SK-N-SH (cell line): ENCODE measurements at regions not wholly inside any gene's neighbourhood (a gene's known extent, or its start where the extent isn't known, plus 50 kb on each side); places are given as distances from the start of the nearest gene placed in this dataset.

ENCODE experiments used
- CTCF ChIA-PET: fragments of 300-600, 350-600 bp; formaldehyde crosslinking; extraction: SDS; loops from one replicate; lab custom pipeline; 2021; lab: Yijun Ruan, JAX
- POLR2A ChIA-PET: fragments of 350-600 bp; sonication (Branson Sonifier 250); formaldehyde crosslinking; extraction: SDS; loops from one replicate; lab custom pipeline; 2020; ENCODE audit warnings: antibody characterized with exemption, inconsistent platforms; lab: Yijun Ruan, JAX
- DNase-seq: peaks from one replicate; pipeline ENCODE4 v3.0.0; 2012
- H2AFZ ChIP-seq: fragments of 200-600 bp; sonication (generic); 2 replicates; pipeline ENCODE4 v1.8.1; 2016; ENCODE audit warnings: antibody characterized with exemption, mild to moderate bottlenecking, low read depth
- H3F3A ChIP-seq: fragments of 200-600 bp; sonication (generic); replicated peaks from 2 replicates; pipeline ENCODE3; 2016; ENCODE audit warnings: antibody characterized with exemption, mild to moderate bottlenecking; ENCODE audit not compliant: insufficient read depth
- H3K27ac ChIP-seq, 2 experiments: fragments of 200-500 bp in 1 of 2; fragments of 200-600 bp in 1 of 2; sonication (Bioruptor generic) in 1 of 2; sonication (generic), shearing (Covaris generic) in 1 of 2; 2 replicates each; pipeline versions ENCODE4 v1.5.1 to v1.6.1; 2014 to 2016; ENCODE audit warnings: low read depth in 2 of 2, inconsistent platforms in 1 of 2, low read length in 1 of 2, mild to moderate bottlenecking in 1 of 2, mixed read lengths in 1 of 2
- H3K27me3 ChIP-seq: fragments of 200-600 bp; sonication (generic), shearing (Covaris generic); 2 replicates; pipeline ENCODE4 v1.6.1; 2016; ENCODE audit warnings: mixed run types; ENCODE audit not compliant: insufficient read depth
- H3K36me3 ChIP-seq, 2 experiments: fragments of 200-500 bp in 1 of 2; fragments of 200-600 bp in 1 of 2; sonication (Bioruptor generic) in 1 of 2; sonication (generic) in 1 of 2; replicated peaks in 1 of 2; 2 replicates each; pipeline versions ENCODE3 to v1.5.1; 2014 to 2016; ENCODE audit warnings: low read length in 1 of 2, mild to moderate bottlenecking in 1 of 2; ENCODE audit not compliant: insufficient read depth in 2 of 2, control insufficient read depth in 1 of 2
- H3K4me1 ChIP-seq, 2 experiments: fragments of 200-500 bp in 1 of 2; fragments of 200-600 bp in 1 of 2; sonication (Bioruptor generic) in 1 of 2; sonication (generic), shearing (Covaris generic) in 1 of 2; 2 replicates each; pipeline versions ENCODE4 v1.5.1 to v1.6.1; 2014 to 2016; ENCODE audit warnings: low read depth in 1 of 2, low read length in 1 of 2, mixed run types in 1 of 2; ENCODE audit not compliant: insufficient read depth in 2 of 2, control insufficient read depth in 1 of 2
- H3K4me2 ChIP-seq: fragments of 200-600 bp; sonication (generic), shearing (Covaris generic); 2 replicates; pipeline ENCODE4 v1.6.1; 2017; ENCODE audit warnings: mixed run types
- H3K4me3 ChIP-seq, 2 experiments: fragments of 200-500 bp in 1 of 2; fragments of 200-600 bp in 1 of 2; sonication (Bioruptor generic) in 1 of 2; sonication (generic), shearing (Covaris generic) in 1 of 2; 2 replicates each; pipeline versions ENCODE4 v1.5.1 to v1.8.1; 2014 to 2016; ENCODE audit warnings: low read depth in 2 of 2, inconsistent platforms in 1 of 2, low read length in 1 of 2, mild to moderate bottlenecking in 1 of 2, mixed read lengths in 1 of 2, moderate library complexity in 1 of 2
- H3K79me2 ChIP-seq: fragments of 200-600 bp; sonication (generic); 2 replicates; pipeline ENCODE4 v1.8.1; 2017; ENCODE audit warnings: mild to moderate bottlenecking; ENCODE audit not compliant: insufficient read depth
- H3K9ac ChIP-seq: fragments of 200-600 bp; sonication (generic); 2 replicates; pipeline ENCODE4 v1.6.1; 2017; ENCODE audit warnings: mixed run types
- H3K9me2 ChIP-seq: fragments of 200-600 bp; sonication (generic); 2 replicates; pipeline ENCODE4 v1.6.1; 2017; ENCODE audit warnings: mixed run types
- H3K9me3 ChIP-seq: fragments of 200-600 bp; sonication (generic); 2 replicates; pipeline ENCODE4 v1.6.1; 2017; ENCODE audit warnings: mixed run types, mild to moderate bottlenecking, moderate library complexity
- H4K20me1 ChIP-seq: fragments of 200-600 bp; sonication (generic); 2 replicates; pipeline ENCODE4 v1.6.1; 2017; ENCODE audit warnings: mild to moderate bottlenecking, mixed run types; ENCODE audit not compliant: insufficient read depth
- CHD2 ChIP-seq: fragments of 150-350 bp; IDR thresholded peaks from 2 replicates; pipeline ENCODE4 v1.6.1; 2018; ENCODE audit warnings: low read length; ENCODE audit not compliant: partially characterized antibody
- EP300 ChIP-seq, 2 experiments: IDR thresholded peaks; 2 replicates each; pipeline versions ENCODE4 v1.4.0 to v1.6.1; 2012; ENCODE audit warnings: borderline replicate concordance in 1 of 2, low read depth in 1 of 2, low read length in 1 of 2
- EZH2phosphoT487 ChIP-seq: fragments of 200-600 bp; sonication (generic); IDR thresholded peaks from 2 replicates; pipeline ENCODE4 v1.6.1; 2017; ENCODE audit warnings: low read depth, mixed run types, mild to moderate bottlenecking, antibody characterized with exemption, moderate library complexity, borderline replicate concordance
- FOSL2 ChIP-seq: IDR thresholded peaks from 2 replicates; pipeline ENCODE4 v1.4.0; 2012; ENCODE audit warnings: low read depth, mild to moderate bottlenecking, moderate library complexity, borderline replicate concordance
- FOXJ3 ChIP-seq: sonication (generic); formaldehyde crosslinking; IDR thresholded peaks from 2 replicates; pipeline ENCODE4 v1.5.1; 2020; ENCODE audit warnings: mild to moderate bottlenecking, missing genetic modification reagents
- FOXM1 ChIP-seq: IDR thresholded peaks from 2 replicates; pipeline ENCODE4 v1.4.0; 2012; ENCODE audit warnings: low read depth, mild to moderate bottlenecking
- GABPA ChIP-seq: IDR thresholded peaks from 2 replicates; pipeline ENCODE4 v1.4.0; 2012; ENCODE audit warnings: low read depth, mild to moderate bottlenecking
- MEF2A ChIP-seq: IDR thresholded peaks from 2 replicates; pipeline ENCODE4 v1.4.0; 2012; ENCODE audit warnings: low read depth, borderline replicate concordance
- NRF1 ChIP-seq: IDR thresholded peaks from 2 replicates; pipeline ENCODE4 v1.6.1; 2012; ENCODE audit warnings: low read depth, mild to moderate bottlenecking, low read length
- POLR2AphosphoS5 ChIP-seq: IDR thresholded peaks from 2 replicates; pipeline ENCODE4 v1.6.1; 2012; ENCODE audit warnings: low read depth, low read length
- RCOR1 ChIP-seq: fragments of 150-350 bp; IDR thresholded peaks from 2 replicates; pipeline ENCODE4 v1.6.1; 2017; ENCODE audit warnings: antibody characterized with exemption, low read length
- RFX5 ChIP-seq: IDR thresholded peaks from 2 replicates; pipeline ENCODE4 v1.6.1; 2012; ENCODE audit warnings: mild to moderate bottlenecking, improper control_type of control experiment, low read length
- SIN3A ChIP-seq: IDR thresholded peaks from 2 replicates; pipeline ENCODE4 v1.6.1; 2012; ENCODE audit warnings: low read depth, mild to moderate bottlenecking, low read length, moderate library complexity, borderline replicate concordance
- TAF1 ChIP-seq: IDR thresholded peaks from 2 replicates; pipeline ENCODE4 v1.6.1; 2012; ENCODE audit warnings: low read depth, mild to moderate bottlenecking, low read length, moderate library complexity, borderline replicate concordance
- TCF12 ChIP-seq: IDR thresholded peaks from 2 replicates; pipeline ENCODE4 v1.4.0; 2012
- TEAD4 ChIP-seq: IDR thresholded peaks from 2 replicates; pipeline ENCODE4 v1.4.0; 2012; ENCODE audit warnings: mild to moderate bottlenecking, borderline replicate concordance; ENCODE audit not compliant: insufficient read depth
- WGBS: methylation state at CpG from one replicate; pipeline ENCODE4 v1.1.6; 2017; ENCODE audit warnings: low lambda C conversion rate; 5-methylcytosine and 5-hydroxymethylcytosine counted together
- TF ChIP-seq, protein P1 (sequence below): fragments of 200-600 bp; sonication (generic); IDR thresholded peaks from 2 replicates; pipeline ENCODE4 v1.6.1; 2017; ENCODE audit warnings: antibody characterized with exemption, mild to moderate bottlenecking, moderate library complexity
- TF ChIP-seq, protein P2 (sequence below): IDR thresholded peaks from 2 replicates; pipeline ENCODE4 v1.6.1; 2012; ENCODE audit warnings: mild to moderate bottlenecking, low read depth, low read length, moderate library complexity
- TF ChIP-seq, protein P3 (sequence below): IDR thresholded peaks from 2 replicates; pipeline ENCODE4 v1.4.0; 2012; ENCODE audit warnings: low read depth, borderline replicate concordance

DNA sequence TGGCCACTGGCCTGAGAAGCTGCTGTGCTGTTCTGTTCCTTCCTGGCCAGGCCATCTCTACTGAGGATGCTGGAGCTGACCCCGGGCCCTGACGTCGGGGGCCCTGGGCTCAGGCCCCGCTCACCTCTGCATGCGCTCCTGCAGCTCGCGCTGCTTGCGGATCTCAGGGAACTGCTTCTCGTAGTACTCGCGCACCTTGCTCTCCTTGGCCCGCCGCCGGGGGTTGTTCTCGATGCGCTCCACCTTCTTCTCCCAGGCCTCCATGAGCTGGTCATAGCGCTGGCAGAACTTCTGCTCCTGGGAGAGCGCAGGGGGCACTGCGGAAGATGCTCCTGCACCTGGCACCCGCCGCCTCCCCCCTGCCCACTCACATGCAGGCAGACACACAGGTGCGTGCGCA lies 135.6 kb downstream of the RFLNA start:
- Histone ChIP-seq H3K4me1 (peaks cover 11 to 86% of the 10 kb centered on the region in 2 experiments; a peak in 2 of 4 replicates), H3K9ac (no peak overlapping the region), H3K36me3 (peaks cover 13 to 36% of the 10 kb centered on the region in 2 experiments), H3K9me2 (no peaks in the 10 kb centered on the region), H3F3A (no peaks in the 10 kb centered on the region), H4K20me1 (no peaks in the 10 kb centered on the region), H3K4me2 (no peak overlapping the region), H2AFZ (no peak overlapping the region), H3K27ac (peak overlapping the region in 1 of 2 experiments; percentile 95; a peak in 2 of 4 replicates), H3K4me3 (no peak overlapping the region), H3K27me3 (no peaks in the 10 kb centered on the region), H3K9me3 (no peaks in the 10 kb centered on the region)
- ChIA-PET CTCF (no interaction called here), POLR2A (no interaction called here)
- WGBS, result 97% methylated on average over 6 of the region's 23 CpGs
- TF ChIP-seq TCF12 (no peak), NRF1 (no peak), GABPA (no peak), MEF2A (no peak), FOXM1 (no peak)
- TF ChIP-seq, all 33 proteins: peak for 0
- H3K79me2 ChIP-seq, result peaks cover 6% of the 10 kb centered on the region; the same call in 1 of the 2 replicates
- DNase-seq, result no peak

DNA sequence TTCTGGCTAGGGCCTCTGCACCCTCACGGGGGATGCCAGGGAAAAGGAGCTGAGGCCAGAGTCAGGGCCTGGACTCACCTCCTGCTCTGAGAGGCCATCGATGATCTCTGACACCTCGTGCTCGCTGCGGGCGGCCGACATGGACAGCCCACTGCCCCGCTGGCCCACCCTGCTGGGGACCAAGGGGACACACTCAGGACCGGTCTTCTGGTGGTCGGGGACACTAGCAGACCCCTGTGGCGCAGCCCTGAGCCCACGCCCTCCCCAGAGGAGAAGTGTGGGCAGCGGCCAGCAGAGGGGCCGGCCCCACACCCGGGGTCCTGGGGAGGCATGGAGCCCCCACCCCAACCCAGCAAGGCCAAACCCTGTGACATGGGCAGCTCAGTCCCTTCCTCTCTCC lies 134.6 kb downstream of the RFLNA start:
- POLR2A ChIA-PET, result interaction anchor here (0.9 to 1.3 kb wide), 3 partner anchors 37 to 89 kb away, joined by 3 to 4 read pairs (median 3); no protein-coding TSS in a partner anchor
- peaks cover 16 to 41% of the 10 kb centered on the region in 2 experiments for H3K36me3 ChIP-seq
- CTCF ChIA-PET, result interaction anchor here (1.3 to 3.0 kb wide), 4 partner anchors 28 to 79 kb away, joined by 4 to 20 read pairs (median 6); no protein-coding TSS in a partner anchor

More for the DNA sequence above, 134.6 kb downstream of the RFLNA start:
- H3K9me2 ChIP-seq, result no peaks in the 10 kb centered on the region
- no peak for DNase-seq
- H4K20me1 ChIP-seq, result no peaks in the 10 kb centered on the region
- peak overlapping the region in 1 of 2 experiments; percentile 95; a peak in 3 of 4 replicates for H3K27ac ChIP-seq
- no peak overlapping the region for H3K4me2 ChIP-seq
- peaks cover 11 to 83% of the 10 kb centered on the region in 2 experiments; a peak in 2 of 4 replicates for H3K4me1 ChIP-seq
- no peak overlapping the region for H3K9ac ChIP-seq
- H3K79me2 ChIP-seq, result peaks cover 10% of the 10 kb centered on the region; the same call in 1 of the 2 replicates
- WGBS, result 96% methylated on average over 13 of the region's 15 CpGs
- no peaks in the 10 kb centered on the region for H3K27me3 ChIP-seq
- no peak overlapping the region for H2AFZ ChIP-seq
- TF ChIP-seq TAF1 (no peak), FOSL2 (no peak), RCOR1 (no peak), CHD2 (no peak), TEAD4 (no peak), TCF12 (no peak), RFX5 (no peak), SIN3A (no peak), FOXJ3 (CRISPR knock-in tag) (no peak), EZH2phosphoT487 (no peak), EP300 (IDR thresholded peaks at IDR 0.05; ENCODE audit: borderline replicate concordance in 1 of 2, low read depth in 1 of 2, low read length in 1 of 2) (no peak), POLR2AphosphoS5 (no peak)
- TF ChIP-seq, protein P1, sequence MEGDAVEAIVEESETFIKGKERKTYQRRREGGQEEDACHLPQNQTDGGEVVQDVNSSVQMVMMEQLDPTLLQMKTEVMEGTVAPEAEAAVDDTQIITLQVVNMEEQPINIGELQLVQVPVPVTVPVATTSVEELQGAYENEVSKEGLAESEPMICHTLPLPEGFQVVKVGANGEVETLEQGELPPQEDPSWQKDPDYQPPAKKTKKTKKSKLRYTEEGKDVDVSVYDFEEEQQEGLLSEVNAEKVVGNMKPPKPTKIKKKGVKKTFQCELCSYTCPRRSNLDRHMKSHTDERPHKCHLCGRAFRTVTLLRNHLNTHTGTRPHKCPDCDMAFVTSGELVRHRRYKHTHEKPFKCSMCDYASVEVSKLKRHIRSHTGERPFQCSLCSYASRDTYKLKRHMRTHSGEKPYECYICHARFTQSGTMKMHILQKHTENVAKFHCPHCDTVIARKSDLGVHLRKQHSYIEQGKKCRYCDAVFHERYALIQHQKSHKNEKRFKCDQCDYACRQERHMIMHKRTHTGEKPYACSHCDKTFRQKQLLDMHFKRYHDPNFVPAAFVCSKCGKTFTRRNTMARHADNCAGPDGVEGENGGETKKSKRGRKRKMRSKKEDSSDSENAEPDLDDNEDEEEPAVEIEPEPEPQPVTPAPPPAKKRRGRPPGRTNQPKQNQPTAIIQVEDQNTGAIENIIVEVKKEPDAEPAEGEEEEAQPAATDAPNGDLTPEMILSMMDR, result no peak
- TF ChIP-seq, protein P2, sequence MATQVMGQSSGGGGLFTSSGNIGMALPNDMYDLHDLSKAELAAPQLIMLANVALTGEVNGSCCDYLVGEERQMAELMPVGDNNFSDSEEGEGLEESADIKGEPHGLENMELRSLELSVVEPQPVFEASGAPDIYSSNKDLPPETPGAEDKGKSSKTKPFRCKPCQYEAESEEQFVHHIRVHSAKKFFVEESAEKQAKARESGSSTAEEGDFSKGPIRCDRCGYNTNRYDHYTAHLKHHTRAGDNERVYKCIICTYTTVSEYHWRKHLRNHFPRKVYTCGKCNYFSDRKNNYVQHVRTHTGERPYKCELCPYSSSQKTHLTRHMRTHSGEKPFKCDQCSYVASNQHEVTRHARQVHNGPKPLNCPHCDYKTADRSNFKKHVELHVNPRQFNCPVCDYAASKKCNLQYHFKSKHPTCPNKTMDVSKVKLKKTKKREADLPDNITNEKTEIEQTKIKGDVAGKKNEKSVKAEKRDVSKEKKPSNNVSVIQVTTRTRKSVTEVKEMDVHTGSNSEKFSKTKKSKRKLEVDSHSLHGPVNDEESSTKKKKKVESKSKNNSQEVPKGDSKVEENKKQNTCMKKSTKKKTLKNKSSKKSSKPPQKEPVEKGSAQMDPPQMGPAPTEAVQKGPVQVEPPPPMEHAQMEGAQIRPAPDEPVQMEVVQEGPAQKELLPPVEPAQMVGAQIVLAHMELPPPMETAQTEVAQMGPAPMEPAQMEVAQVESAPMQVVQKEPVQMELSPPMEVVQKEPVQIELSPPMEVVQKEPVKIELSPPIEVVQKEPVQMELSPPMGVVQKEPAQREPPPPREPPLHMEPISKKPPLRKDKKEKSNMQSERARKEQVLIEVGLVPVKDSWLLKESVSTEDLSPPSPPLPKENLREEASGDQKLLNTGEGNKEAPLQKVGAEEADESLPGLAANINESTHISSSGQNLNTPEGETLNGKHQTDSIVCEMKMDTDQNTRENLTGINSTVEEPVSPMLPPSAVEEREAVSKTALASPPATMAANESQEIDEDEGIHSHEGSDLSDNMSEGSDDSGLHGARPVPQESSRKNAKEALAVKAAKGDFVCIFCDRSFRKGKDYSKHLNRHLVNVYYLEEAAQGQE, result no peak
- TF ChIP-seq, protein P3, sequence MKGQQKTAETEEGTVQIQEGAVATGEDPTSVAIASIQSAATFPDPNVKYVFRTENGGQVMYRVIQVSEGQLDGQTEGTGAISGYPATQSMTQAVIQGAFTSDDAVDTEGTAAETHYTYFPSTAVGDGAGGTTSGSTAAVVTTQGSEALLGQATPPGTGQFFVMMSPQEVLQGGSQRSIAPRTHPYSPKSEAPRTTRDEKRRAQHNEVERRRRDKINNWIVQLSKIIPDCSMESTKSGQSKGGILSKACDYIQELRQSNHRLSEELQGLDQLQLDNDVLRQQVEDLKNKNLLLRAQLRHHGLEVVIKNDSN, result no peak
- TF ChIP-seq, all 33 proteins: peak for 0
- peaks cover under 1% of the 10 kb centered on the region for H3F3A ChIP-seq
- no peaks in the 10 kb centered on the region for H3K9me3 ChIP-seq
- no peak overlapping the region for H3K4me3 ChIP-seq
